H7 (cell line): ENCODE measurements at regions not wholly inside any gene's neighbourhood (a gene's known extent, or its start where the extent isn't known, plus 50 kb on each side); places are given as distances from the start of the nearest gene placed in this dataset.
A peak's percentile ranks its signal among the peaks of the same experiment; 100 is the strongest.

Experiments used
- DNase-seq: peaks from one replicate; pipeline ENCODE4 v3.0.0; 2012
- H3K27me3 ChIP-seq: 2 replicates; pipeline ENCODE4 v1.6.0; 2011; ENCODE audit warnings: mild to moderate bottlenecking, low read length; ENCODE audit not compliant: control insufficient read depth, insufficient read depth
- H3K36me3 ChIP-seq: replicated peaks from 2 replicates; pipeline ENCODE4 v1.5.1; 2011; ENCODE audit warnings: low read length; ENCODE audit not compliant: control insufficient read depth, insufficient read depth
- H3K4me3 ChIP-seq: 2 replicates; pipeline ENCODE4 v1.5.1; 2011; ENCODE audit warnings: low read depth, mild to moderate bottlenecking, control low read depth, low read length, moderate library complexity; ENCODE audit not compliant: insufficient read depth

DNA sequence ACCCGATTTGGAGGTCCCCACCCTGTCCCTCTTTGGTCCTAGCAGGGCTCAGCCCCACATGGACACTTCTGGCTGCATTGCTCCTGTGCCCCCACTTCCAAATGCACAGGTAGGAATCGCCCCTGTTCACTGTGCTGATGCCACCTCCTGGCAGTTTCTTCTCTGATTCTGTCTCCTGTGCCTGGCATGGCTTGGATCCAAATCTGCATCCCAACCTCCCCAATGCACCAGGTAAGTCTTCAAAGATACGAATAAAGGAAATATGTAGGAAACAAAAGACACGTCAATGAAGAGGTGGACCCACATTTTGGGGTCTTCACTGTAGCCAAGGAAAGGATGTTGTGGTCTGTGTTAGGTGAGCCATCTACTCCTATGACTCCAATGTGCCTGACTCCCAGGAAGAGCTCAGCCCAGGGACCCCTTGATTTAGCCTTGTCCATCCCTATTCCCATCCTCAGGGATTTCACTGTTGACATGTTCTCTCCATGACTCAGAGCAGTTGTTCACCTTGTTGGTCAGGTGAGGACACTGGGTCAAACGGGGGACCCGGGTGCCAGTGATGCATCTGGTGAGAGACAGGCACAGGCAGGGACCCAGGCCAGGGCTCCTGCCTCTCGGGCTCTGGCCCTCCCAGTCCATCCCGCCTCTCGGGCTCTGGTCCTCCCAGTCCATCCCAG lies 341.8 kb downstream of the CXCL12 start:
- Histone ChIP-seq H3K27me3 (no peaks in the 10 kb centered on the region), H3K4me3 (no peak overlapping the region), H3K36me3 (no peaks in the 10 kb centered on the region)
- no peak for DNase-seq

DNA sequence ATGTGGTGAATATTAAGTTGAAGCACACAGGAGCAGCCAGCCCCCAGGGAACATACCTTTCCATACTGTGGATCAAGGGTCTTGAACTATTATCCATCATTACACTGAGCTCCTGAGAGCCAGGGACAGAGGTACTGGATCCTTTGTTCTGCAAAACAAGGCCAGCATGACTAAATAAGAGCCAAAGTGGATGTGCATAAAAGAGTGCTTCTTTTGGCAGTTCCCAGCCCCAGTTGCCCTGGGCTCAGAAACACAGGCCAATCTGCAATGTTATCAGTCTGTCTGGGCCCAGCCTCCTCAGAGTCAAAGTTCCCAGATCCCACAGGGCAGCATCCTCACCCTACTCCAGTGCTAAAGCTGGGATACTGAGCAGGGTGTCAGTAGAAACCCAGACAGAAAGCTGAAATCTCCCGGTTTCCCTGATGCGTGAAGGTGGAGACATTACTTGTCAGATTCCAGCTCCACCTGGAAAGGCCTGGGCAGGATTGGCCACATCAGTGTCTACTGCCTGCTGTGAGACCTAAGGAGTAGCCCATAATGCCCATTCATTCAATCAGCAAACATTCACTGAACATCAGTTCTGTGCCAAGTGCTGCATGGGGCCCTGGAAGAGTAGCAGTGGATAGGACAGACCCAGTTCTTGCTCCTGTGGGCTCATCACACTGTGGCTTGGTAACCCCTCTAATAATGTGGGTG lies 342.7 kb downstream of the CXCL12 start:
- Histone ChIP-seq H3K4me3 (no peak overlapping the region), H3K36me3 (no peaks in the 10 kb centered on the region), H3K27me3 (no peaks in the 10 kb centered on the region)
- peak; percentile 46 for DNase-seq

DNA sequence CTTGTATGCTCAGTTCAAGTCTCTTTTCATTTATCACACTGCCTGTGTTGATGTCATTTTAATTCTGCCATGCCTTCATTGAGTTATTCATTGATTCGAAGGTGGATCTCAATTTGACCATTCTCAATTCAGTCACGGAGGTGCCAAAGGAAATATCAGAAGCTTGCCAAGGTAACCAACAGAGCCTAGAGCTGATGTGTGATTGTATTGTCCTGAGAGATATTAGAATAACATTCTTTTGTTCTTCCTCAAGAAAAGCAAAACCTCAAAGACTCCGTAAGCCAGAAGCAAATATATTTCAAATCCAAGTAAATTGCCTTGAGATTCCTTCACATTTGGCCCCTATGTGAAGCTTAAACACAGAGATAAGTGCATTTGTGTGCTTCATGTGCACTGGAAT lies 345.3 kb downstream of the CXCL12 start:
- DNase-seq, result no peak
- no peaks in the 10 kb centered on the region for H3K27me3 ChIP-seq
- no peaks in the 10 kb centered on the region for H3K36me3 ChIP-seq
- H3K4me3 ChIP-seq, result no peak overlapping the region

DNA sequence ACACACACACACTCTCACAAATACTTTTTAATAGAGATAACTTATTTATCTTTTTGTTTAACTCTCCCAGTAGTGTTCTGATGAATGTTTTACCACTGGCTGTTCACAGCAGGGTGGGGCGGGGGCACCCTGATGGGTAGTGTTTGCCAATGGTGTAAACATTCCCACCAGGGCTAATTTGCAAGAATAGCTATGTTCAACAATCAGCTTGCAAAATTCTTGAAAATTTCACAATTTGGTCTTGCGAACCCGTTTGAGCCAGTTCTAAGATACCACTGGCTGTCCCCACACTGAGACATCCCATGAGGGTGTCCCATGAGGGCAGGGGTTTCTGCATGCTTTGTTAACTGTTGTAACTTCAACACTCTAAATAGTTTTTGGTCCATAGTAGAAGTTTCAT lies 348.5 kb downstream of the CXCL12 start:
- Histone ChIP-seq H3K4me3 (no peak overlapping the region), H3K36me3 (no peaks in the 10 kb centered on the region), H3K27me3 (no peaks in the 10 kb centered on the region)
- no peak for DNase-seq

DNA sequence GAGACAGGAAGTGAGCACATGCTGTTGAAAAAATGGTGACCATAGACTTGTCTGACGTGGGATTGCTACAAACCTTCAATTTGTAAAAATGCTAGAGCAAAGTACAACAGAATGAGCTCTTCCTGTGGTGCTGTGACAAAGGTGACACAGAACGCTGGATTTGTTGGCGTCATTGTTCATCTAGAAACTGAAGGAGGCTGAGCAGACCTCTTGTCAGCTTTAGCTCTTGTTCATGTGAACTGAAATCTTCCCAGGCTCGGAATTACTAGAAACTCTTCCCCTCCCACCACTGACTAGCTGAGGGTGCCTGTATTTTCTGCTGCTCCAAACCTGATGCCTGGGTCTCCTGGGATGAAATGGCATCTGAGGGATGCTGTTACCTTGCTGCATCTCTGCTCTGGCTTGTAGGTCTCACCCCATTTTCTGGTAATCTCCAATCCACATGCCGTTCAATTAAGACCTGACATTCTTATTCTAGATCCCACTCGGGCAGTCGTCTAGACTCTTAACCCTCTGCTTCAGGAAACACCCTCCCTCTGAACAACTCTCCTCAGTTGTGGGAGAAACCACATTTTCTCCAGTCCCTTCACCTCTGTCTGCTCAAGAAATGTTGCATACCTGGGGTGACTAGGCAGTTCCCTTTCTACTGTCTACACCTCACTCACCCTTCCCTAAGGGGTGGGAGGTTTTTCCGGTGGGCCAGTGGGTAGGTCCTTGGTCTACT lies 349.3 kb downstream of the CXCL12 start:
- Histone ChIP-seq H3K4me3 (no peak overlapping the region), H3K36me3 (no peaks in the 10 kb centered on the region), H3K27me3 (no peaks in the 10 kb centered on the region)
- no peak for DNase-seq

DNA sequence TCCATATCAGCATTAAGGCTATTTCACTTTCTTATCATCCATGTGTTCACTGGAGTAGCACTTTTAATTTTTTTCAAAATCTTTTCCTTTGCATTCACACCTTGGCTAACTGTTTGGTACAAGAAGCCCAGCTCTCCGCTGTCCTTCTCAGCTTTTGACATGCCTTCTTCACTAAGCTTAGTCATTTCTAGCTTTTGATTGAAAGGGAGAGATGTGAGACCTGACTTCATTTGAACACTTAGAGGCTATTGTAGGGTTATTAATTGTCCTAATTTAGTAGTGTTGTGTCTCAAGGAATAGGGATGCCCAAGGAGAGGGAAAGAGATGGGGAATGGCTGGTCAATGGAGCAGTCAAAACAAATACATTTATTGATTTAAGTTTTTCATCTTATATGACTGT lies 350.0 kb downstream of the CXCL12 start:
- DNase-seq, result no peak
- Histone ChIP-seq H3K4me3 (no peak overlapping the region), H3K27me3 (no peaks in the 10 kb centered on the region), H3K36me3 (no peaks in the 10 kb centered on the region)

DNA sequence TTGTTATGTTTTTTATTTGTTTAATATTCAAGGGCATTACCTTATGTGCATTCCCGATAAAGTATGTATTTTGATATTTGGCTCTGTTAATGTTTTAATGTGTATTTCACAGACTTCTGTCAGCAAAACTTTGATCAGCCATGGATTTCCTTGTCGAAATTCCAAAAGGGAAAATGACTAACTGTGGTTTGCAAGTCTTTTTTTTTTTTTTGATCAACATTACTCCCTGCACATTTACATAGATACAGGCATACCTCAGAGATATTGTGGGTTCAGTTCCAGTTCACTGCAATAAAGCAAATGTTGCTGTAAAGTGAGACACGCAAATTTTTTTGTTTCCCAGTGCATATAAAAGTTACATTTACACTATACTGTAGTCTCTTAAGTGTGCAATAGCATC lies 351.9 kb downstream of the CXCL12 start:
- H3K36me3 ChIP-seq, result no peaks in the 10 kb centered on the region
- H3K27me3 ChIP-seq, result no peaks in the 10 kb centered on the region
- H3K4me3 ChIP-seq, result no peak overlapping the region
- DNase-seq, result no peak

DNA sequence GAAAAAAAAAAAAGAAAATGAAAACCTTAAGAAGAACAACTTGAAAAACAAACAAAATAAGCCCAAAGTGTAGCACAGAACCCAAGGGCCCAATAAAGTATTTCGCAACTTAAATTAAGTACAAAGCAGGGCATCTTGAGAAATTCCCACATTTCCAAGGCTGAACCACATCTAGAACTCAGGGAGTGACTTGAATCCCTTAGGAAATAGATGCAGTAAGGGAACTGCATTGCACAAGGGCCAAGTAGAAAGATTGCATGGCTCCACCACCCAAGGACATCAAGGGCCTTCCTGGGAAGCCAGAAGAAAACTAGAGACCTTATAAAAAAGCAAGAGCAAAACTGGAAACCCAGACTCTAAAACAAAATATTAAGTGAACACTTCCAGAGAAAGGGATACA lies 352.7 kb downstream of the CXCL12 start:
- H3K27me3 ChIP-seq, result no peaks in the 10 kb centered on the region
- no peak for DNase-seq
- no peaks in the 10 kb centered on the region for H3K36me3 ChIP-seq
- H3K4me3 ChIP-seq, result no peak overlapping the region

DNA sequence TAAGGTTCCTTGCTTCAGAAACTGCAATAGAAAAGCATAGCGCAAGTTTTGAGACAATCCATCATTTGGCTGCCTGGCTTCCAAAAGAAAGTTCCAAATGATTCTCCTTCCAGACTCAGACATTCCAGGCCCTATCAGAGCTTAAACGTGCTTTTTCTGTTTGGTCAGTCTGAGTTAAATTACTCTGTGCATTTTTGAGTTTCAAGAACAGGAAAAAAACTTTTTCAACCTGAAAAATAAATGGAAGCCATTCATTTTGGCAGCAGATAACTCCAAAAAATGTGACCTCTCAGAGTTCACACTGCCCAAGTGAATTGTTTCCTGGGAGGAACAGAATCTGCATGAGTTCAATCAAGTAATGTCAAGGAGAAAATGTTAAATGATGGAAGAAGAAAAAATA lies 354.2 kb downstream of the CXCL12 start:
- Histone ChIP-seq H3K36me3 (no peaks in the 10 kb centered on the region), H3K4me3 (no peak overlapping the region), H3K27me3 (no peaks in the 10 kb centered on the region)
- DNase-seq, result no peak

DNA sequence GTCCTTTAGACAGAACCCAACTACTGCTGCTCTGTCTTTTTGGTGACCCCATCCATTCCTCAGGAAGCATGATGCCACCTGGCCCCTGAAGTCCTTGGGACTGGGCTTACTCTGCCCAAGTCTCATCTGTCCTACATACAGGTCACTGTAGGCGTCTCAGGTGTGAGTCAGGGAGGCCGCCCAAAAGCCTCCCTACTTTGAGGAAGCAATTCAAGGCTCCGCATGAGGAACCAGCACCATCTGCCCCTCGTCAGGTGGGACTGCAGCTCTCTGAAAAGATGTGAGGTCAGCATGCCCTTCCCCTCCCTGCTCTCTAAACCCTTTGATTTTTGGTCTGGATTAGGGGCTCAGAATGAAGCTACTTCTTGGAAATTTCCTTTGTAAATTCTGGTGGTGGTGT lies 354.8 kb downstream of the CXCL12 start:
- H3K4me3 ChIP-seq, result no peak overlapping the region
- H3K27me3 ChIP-seq, result no peaks in the 10 kb centered on the region
- no peaks in the 10 kb centered on the region for H3K36me3 ChIP-seq
- DNase-seq, result peak; percentile 60

DNA sequence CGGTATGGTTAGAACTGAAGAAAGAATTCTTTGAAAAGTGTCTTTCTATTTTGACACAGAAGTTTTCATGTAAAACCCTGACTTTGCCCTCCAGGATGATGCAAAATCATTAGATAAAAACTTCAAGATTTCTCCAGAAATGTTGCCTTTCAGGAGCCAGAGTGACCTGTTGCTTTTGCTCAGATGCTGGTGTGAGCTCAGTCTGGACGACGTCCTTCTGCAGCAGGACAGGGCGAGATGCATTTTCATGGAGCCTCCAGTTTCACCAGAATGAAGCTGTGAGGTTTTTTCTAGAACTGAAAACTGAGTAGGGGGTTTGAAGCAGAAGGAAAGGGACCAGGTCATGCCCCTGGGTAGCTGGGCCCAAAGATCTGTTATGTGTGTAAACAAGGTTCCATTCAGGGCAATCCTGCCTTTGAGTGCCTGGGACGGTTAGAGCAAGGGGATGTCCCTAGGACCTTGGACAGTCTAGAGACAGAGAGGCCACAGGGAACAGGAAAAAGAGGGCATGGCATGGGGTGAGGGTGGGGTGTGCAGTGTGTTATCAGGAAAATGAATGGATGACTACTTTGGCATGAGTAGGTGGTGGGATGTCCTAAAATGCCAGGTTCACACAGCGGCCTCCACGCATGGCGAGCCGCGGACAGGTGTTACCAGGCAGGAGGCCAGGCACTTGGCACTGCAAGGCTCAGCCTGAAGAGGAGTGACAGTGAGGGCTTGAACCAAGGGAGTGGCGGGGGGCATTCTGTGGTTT lies 356.3 kb downstream of the CXCL12 start:
- Histone ChIP-seq H3K4me3 (no peak overlapping the region), H3K27me3 (no peaks in the 10 kb centered on the region), H3K36me3 (no peaks in the 10 kb centered on the region)
- DNase-seq, result no peak

DNA sequence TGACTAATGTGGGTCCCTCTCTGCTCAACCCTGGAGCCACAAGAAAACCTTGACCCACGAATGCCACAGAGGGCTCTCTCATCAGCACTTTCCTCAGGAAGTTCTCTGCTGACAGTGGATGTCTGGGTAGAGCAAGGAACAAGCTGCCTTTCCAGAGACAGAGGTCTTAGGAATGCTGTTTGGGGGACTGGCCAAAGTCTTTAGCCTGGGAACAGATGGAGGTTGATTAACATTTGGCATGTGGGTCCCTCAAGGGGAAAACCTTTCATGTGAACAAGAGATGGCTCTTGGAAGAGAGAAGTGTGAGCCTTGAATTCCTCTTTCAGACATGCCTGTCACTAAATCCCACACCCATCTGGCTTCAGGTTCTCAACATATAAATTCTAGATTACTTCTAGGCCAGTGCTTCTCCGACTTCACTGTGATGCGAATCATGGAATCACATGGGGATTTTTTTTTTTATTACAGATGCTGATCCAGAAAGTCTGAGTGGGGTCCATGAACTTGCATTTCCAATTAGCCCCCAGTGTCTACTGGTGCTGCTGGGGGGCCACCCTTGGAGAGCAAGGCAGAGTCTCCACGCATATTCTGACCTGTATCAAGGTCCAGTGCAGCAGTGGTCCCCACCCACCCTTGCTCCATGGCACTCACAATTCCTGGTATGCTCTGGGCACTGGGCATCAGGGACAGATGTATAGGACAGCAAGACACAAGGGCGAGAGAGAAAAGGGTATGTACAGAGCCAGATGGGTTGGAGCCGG lies 360.4 kb downstream of the CXCL12 start:
- Histone ChIP-seq H3K4me3 (no peak overlapping the region), H3K27me3 (no peaks in the 10 kb centered on the region), H3K36me3 (no peaks in the 10 kb centered on the region)
- no peak for DNase-seq

DNA sequence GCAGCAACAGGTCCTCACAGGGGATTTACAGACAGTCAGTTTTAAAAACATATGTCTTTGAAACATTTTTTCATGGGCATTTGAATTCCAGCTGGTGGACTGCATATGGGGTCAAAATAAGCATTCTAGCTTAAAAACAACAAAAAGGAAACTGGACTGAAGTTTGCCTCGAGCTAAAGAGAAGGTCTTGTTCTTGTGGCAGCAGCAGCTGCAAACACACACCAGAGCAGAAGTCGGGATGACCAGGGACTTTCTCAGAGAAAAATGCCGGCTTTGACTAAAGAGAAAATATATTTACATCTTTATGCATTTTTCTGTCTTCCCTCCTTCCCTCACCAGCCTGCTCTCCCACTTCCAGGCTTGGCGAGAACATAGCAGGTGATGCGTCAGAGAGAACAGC lies 361.4 kb downstream of the CXCL12 start:
- Histone ChIP-seq H3K27me3 (no peaks in the 10 kb centered on the region), H3K36me3 (no peaks in the 10 kb centered on the region), H3K4me3 (no peak overlapping the region)
- no peak for DNase-seq

DNA sequence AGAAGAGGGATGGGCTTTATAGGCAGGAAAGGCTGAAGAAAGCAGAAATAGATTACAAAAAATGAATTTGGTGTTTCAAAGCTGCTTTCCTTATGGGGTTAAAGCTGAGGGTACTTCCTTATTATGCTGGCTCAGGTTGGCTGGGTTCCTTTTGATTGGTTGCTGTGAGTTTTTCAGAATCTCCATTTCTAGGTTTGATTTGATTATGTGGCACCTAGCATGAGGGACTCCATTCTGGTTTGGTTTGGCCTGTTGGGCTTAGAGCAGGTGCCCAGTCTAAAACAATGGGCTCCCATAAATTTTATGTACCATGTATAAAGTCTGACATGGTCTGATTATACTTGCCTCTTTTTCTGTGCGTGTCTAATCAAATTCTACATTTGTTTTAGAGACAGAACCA lies 362.7 kb downstream of the CXCL12 start:
- H3K4me3 ChIP-seq, result no peak overlapping the region
- DNase-seq, result no peak
- no peaks in the 10 kb centered on the region for H3K36me3 ChIP-seq
- H3K27me3 ChIP-seq, result no peaks in the 10 kb centered on the region
